ENCODE measurements at regions not wholly inside any gene's neighbourhood (a gene's known extent, or its start where the extent isn't known, plus 50 kb on each side); places are given as distances from the start of the nearest gene placed in this dataset.

GRCh38 chr22:17271711-17272451 is 52.6 kb upstream of the ADA2 start:
- DNase-seq, result no peak
- intact Hi-C loops (cut with micrococcal nuclease; ENCODE audit: unreplicated experiment), result no loop called here
- Mint-ChIP-seq H3K36me3 (ENCODE audit: insufficient read depth, unreplicated experiment) (no peaks in the 10 kb centered on the region), H3K4me1 (ENCODE audit: low read depth, unreplicated experiment) (peaks cover 7% of the 10 kb centered on the region), H3K4me3 (ENCODE audit: low read depth, unreplicated experiment) (no peak overlapping the region), H3K27me3 (ENCODE audit: unreplicated experiment) (peaks cover 19% of the 10 kb centered on the region), H3K27ac (ENCODE audit: unreplicated experiment) (no peak overlapping the region), H3K9me3 (ENCODE audit: low read depth, unreplicated experiment) (no peaks in the 10 kb centered on the region)
- BruUV-seq (replicated peaks), result no TSS peak
- TF ChIP-seq, protein P1, sequence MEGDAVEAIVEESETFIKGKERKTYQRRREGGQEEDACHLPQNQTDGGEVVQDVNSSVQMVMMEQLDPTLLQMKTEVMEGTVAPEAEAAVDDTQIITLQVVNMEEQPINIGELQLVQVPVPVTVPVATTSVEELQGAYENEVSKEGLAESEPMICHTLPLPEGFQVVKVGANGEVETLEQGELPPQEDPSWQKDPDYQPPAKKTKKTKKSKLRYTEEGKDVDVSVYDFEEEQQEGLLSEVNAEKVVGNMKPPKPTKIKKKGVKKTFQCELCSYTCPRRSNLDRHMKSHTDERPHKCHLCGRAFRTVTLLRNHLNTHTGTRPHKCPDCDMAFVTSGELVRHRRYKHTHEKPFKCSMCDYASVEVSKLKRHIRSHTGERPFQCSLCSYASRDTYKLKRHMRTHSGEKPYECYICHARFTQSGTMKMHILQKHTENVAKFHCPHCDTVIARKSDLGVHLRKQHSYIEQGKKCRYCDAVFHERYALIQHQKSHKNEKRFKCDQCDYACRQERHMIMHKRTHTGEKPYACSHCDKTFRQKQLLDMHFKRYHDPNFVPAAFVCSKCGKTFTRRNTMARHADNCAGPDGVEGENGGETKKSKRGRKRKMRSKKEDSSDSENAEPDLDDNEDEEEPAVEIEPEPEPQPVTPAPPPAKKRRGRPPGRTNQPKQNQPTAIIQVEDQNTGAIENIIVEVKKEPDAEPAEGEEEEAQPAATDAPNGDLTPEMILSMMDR (IDR thresholded peaks at IDR 0.05; ENCODE audit: unreplicated experiment), result no peak
- CTCF ChIA-PET, result no interaction called here

DNA sequence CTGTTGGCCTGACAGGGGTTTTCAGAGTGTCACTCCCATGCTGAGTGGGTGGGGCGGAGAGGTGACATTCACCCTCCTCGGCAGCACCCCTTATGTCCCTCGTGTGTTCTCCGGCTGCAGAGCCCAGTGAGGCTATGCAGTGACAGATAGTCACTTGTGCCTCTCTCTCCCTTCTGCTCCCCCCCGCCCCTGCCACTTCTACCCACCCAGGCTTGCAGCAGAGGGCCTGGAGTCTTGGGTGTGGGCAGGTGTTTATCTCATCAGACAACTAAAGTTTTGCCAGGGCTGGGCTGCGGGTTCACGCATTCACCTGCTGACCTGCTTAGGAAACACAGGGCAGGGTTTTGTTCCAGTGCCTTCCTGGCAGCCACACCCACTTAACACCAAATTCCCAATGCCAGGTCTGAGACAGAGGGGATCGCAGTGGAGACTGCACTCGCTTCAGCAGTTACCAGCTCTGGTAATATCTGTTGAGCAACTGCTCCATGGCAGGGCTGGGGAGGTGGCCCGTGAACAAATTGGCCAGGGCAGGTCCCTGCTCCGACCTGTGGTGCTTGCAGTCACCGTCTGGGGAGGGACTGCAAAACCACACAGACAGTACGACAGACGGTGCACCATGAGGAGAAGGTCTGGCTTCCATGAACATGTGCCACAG is 50.5 kb upstream of the ADA2 start:
- intact Hi-C loops (cut with micrococcal nuclease; ENCODE audit: unreplicated experiment), result no loop called here
- TF ChIP-seq, protein P1 (IDR thresholded peaks at IDR 0.05; ENCODE audit: unreplicated experiment), result no peak
- Mint-ChIP-seq H3K27me3 (ENCODE audit: unreplicated experiment) (peaks cover 25% of the 10 kb centered on the region), H3K4me3 (ENCODE audit: low read depth, unreplicated experiment) (peak overlapping the region; percentile 8), H3K4me1 (ENCODE audit: low read depth, unreplicated experiment) (peaks cover 7% of the 10 kb centered on the region), H3K27ac (ENCODE audit: unreplicated experiment) (no peak overlapping the region), H3K36me3 (ENCODE audit: insufficient read depth, unreplicated experiment) (no peaks in the 10 kb centered on the region), H3K9me3 (ENCODE audit: low read depth, unreplicated experiment) (no peaks in the 10 kb centered on the region)
- no peak for DNase-seq
- BruUV-seq (replicated peaks), result no TSS peak
- CTCF ChIA-PET, result no interaction called here

DNA sequence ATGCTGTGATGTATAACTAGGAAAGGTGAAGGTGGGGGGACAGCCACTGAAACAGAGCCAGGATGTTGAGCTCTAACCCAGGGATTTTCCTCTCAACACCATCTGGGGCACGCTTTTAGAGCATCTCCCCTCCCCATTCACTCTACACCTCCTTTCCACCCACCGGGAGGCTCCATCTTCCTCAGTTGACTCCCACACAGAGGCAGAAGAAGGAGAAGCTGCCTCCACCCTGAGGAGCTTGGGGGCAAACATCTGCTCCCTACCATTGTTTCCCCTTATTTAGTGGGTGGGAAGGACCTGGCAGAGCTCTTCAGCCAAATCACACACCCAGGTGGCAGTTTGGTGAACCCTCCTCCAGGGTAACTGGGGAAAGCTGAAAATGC is 50.0 kb upstream of the ADA2 start:
- BruUV-seq (replicated peaks), result no TSS peak
- no peaks in the 10 kb centered on the region for H3K36me3 Mint-ChIP-seq (ENCODE audit: insufficient read depth, unreplicated experiment)
- no peaks in the 10 kb centered on the region for H3K9me3 Mint-ChIP-seq (ENCODE audit: low read depth, unreplicated experiment)
- H3K27me3 Mint-ChIP-seq (ENCODE audit: unreplicated experiment), result peaks cover 30% of the 10 kb centered on the region
- TF ChIP-seq, protein P1 (IDR thresholded peaks at IDR 0.05; ENCODE audit: unreplicated experiment), result no peak
- CTCF ChIA-PET, result interaction anchor here (0.6 kb wide), 1 partner anchor 187 kb away, joined by 3 read pairs; no protein-coding TSS in a partner anchor
- no peak for DNase-seq
- intact Hi-C loops (cut with micrococcal nuclease; ENCODE audit: unreplicated experiment), result no loop called here
- peaks cover 7% of the 10 kb centered on the region for H3K4me1 Mint-ChIP-seq (ENCODE audit: low read depth, unreplicated experiment)
- no peak overlapping the region for H3K27ac Mint-ChIP-seq (ENCODE audit: unreplicated experiment)
- no peak overlapping the region for H3K4me3 Mint-ChIP-seq (ENCODE audit: low read depth, unreplicated experiment)

Data from Calu3 (cell line).